Loucy (cell line): ENCODE measurements at regions not wholly inside any gene's neighbourhood (a gene's known extent, or its start where the extent isn't known, plus 50 kb on each side); places are given as distances from the start of the nearest gene placed in this dataset.

Experiments
- CTCF ChIP-seq: fragments of 200-600 bp; sonication (generic); conservative IDR thresholded peaks from 2 replicates; pipeline ENCODE4 v1.5.1; 2014; ENCODE audit warnings: mild to moderate bottlenecking, antibody characterized with exemption, low read length
- EZH2phosphoT487 ChIP-seq: fragments of 200-600 bp; IDR thresholded peaks from 2 replicates; pipeline ENCODE4 v1.6.1; 2018; ENCODE audit warnings: antibody characterized with exemption, mild to moderate bottlenecking, moderate library complexity, borderline replicate concordance

GRCh38 chr10:10792681-10793080, 225.0 kb upstream of the CELF2 start:
- TF ChIP-seq CTCF, result no peak
- TF ChIP-seq EZH2phosphoT487, result no peak
